ENCODE measurements at regions not wholly inside any gene's neighbourhood (a gene's known extent, or its start where the extent isn't known, plus 50 kb on each side); places are given as distances from the start of the nearest gene placed in this dataset.

GRCh38 chr13:76351541-76352229 lies 534.5 kb downstream of the KCTD12 start:
- TF ChIP-seq, protein P1, sequence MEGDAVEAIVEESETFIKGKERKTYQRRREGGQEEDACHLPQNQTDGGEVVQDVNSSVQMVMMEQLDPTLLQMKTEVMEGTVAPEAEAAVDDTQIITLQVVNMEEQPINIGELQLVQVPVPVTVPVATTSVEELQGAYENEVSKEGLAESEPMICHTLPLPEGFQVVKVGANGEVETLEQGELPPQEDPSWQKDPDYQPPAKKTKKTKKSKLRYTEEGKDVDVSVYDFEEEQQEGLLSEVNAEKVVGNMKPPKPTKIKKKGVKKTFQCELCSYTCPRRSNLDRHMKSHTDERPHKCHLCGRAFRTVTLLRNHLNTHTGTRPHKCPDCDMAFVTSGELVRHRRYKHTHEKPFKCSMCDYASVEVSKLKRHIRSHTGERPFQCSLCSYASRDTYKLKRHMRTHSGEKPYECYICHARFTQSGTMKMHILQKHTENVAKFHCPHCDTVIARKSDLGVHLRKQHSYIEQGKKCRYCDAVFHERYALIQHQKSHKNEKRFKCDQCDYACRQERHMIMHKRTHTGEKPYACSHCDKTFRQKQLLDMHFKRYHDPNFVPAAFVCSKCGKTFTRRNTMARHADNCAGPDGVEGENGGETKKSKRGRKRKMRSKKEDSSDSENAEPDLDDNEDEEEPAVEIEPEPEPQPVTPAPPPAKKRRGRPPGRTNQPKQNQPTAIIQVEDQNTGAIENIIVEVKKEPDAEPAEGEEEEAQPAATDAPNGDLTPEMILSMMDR (IDR thresholded peaks at IDR 0.05; ENCODE audit: insufficient read depth, low read depth, low read length): no peak
- TF ChIP-seq EZH2 (IDR thresholded peaks at IDR 0.05; ENCODE audit: insufficient read depth, low read length): no peak
